ENCODE measurements at regions not wholly inside any gene's neighbourhood (a gene's known extent, or its start where the extent isn't known, plus 50 kb on each side); places are given as distances from the start of the nearest gene placed in this dataset.
"Not testable (repeated sequence)": the region's sequence is repeated elsewhere in the genome, so short reads cannot be mapped to it uniquely, and the experiment has no call there.

DNA sequence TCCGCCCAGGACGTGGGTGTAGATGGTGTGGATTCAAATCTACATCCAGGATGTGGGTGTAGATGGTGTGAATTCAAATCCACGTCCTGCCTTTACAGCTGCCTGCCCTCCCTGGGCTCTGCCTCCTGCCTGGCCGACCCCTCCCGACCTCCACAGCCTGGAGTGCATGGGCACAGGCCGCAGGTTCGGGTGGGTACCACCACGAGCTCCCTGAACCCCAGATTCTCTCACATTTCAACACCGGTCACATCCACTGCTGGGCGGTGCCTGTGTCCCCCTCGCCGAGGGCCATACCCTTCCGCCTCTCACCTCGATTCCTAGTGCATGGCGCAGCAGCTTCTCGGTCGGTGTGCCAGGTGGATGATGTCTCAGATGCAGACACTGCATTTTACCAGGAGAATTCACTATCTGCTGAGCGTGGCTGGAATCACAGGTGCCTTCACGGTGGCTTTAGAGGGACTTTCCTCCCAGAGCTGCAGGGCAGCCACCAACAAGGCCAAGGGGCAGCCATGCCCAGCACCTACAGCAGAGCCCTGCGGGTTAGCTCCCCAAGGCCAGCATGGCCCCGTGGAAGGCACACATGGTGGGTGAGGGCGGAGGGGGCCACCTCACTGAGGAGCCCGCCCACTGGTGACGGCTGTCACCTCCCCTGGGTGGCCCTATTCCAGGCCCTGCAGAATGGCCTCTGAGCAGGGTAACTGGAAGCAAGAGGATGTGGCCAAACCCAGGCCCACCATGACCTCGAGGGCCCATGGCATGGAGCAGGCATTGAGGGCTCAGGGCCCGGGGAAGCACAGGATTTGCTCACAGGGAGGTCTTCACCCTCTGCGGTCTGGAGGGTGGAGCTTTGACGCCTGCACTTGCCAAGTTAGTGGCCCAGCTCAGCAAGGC, 638.5 kb downstream of the TBC1D22A start:
- no peak overlapping the region for H3K4ac ChIP-seq (ENCODE audit: low read depth, low read length)
- no peak overlapping the region for H4K91ac ChIP-seq (ENCODE audit: insufficient read depth, low read depth, low read length)
- H4K8ac ChIP-seq (ENCODE audit: low read depth in 2 of 2, low read length in 2 of 2), result no peak overlapping the region
- no peak overlapping the region for H3K14ac ChIP-seq (replicated peaks; ENCODE audit: low read depth, low read length)
- H3K9me1 ChIP-seq (ENCODE audit: insufficient read depth, low read length), result no peaks in the 10 kb centered on the region
- H4K20me1 ChIP-seq (ENCODE audit: insufficient read depth, low read length), result no peaks in the 10 kb centered on the region
- no peak overlapping the region for H3K23ac ChIP-seq (ENCODE audit: low read depth, low read length)
- no peak overlapping the region for H3K18ac ChIP-seq (ENCODE audit: low read depth, low read length)
- peaks cover 28% of the 10 kb centered on the region for H3K9me3 ChIP-seq (ENCODE audit: control insufficient read depth, insufficient read depth, low read length)
- H3K27me3 ChIP-seq (ENCODE audit: control insufficient read depth, insufficient read depth, low read length), result no peaks in the 10 kb centered on the region
- H3K79me1 ChIP-seq (ENCODE audit: low read depth in 1 of 2, low read length in 2 of 2), result no peaks in the 10 kb centered on the region
- in situ Hi-C loops (cut with MboI; ENCODE audit: low sequenced_read_pairs), result no loop called here
- ATAC-seq (ENCODE audit: low read depth) (no peak), DNase-seq (no peak)
- dilution Hi-C loops (cut with HindIII; ENCODE audit: low sequenced_read_pairs, unreplicated experiment), result no loop called here
- no peak overlapping the region for H3K9ac ChIP-seq (ENCODE audit: low read depth, low read length)
- no peak overlapping the region for H2BK5ac ChIP-seq (ENCODE audit: low read depth, low read length, poor library complexity, severe bottlenecking)
- H3K4me2 ChIP-seq (ENCODE audit: low read depth, low read length), result no peak overlapping the region
- H3K27ac ChIP-seq (ENCODE audit: insufficient read depth, low read length), result no peak overlapping the region
- ChIA-PET POLR2A (ENCODE audit: unreplicated experiment) (no interaction called here), CTCF (no interaction called here)
- no peak for TF ChIP-seq CHD1 (IDR thresholded peaks at IDR 0.05; ENCODE audit: low read depth, low read length)
- no peaks in the 10 kb centered on the region for H3K4me1 ChIP-seq (ENCODE audit: control insufficient read depth, insufficient read depth, low read length)
- no peak overlapping the region for H2BK15ac ChIP-seq (ENCODE audit: low read depth, low read length)
- no peak overlapping the region for H3K56ac ChIP-seq (ENCODE audit: extremely low read depth, insufficient read depth, low read length)
- H3K36me3 ChIP-seq (ENCODE audit: control insufficient read depth, insufficient read depth, low read length), result no peaks in the 10 kb centered on the region
- H2AFZ ChIP-seq (replicated peaks; ENCODE audit: low read length, poor library complexity), result no peak overlapping the region
- no peak overlapping the region for H3K4me3 ChIP-seq (ENCODE audit: insufficient read depth, low read depth, low read length)
- H2BK20ac ChIP-seq (ENCODE audit: low read depth, low read length), result no peak overlapping the region
- no peak overlapping the region for H2AK9ac ChIP-seq (replicated peaks; ENCODE audit: low read depth, low read length, poor library complexity)
- H2AK5ac ChIP-seq (ENCODE audit: low read depth, low read length), result no peak overlapping the region
- WGBS, 2 experiments (ENCODE audit: extremely low coverage in 2 of 2, insufficient read length in 1 of 2), result 85% methylated on average over 15 of the region's 28 CpGs; no CpG with 5 or more reads in 1 of the 2 experiments
- H2BK120ac ChIP-seq (ENCODE audit: low read depth, low read length), result no peak overlapping the region
- no TSS peak for BruUV-seq (replicated peaks)
- H4K5ac ChIP-seq (ENCODE audit: low read depth, low read length), result no peak overlapping the region
- intact Hi-C loops (cut with micrococcal nuclease), result no loop called here

DNA sequence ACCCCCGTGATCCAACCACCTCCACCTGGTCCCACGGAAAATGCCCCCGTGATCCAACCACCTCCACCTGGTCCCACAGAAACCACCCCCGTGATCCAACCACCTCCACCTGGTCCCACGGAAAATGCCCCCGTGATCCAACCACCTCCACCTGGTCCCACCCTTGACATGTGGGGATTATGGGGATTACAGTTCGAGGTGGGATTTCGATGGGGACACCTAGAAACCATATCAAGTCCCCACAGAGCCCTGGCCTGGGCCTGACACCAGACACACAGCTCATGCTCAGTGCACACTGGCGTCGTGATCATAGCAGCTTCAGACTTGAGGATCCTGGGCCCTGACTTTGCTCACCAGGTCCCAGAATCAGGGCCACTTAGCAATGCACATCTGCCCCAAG, 637.7 kb downstream of the TBC1D22A start:
- H3K9me3 ChIP-seq (ENCODE audit: control insufficient read depth, insufficient read depth, low read length), result peaks cover 28% of the 10 kb centered on the region
- H2BK15ac ChIP-seq (ENCODE audit: low read depth, low read length); BruUV-seq (replicated peaks); DNase-seq; H4K8ac ChIP-seq (ENCODE audit: low read depth in 2 of 2, low read length in 2 of 2); H3K4ac ChIP-seq (ENCODE audit: low read depth, low read length); POLR2A ChIA-PET (ENCODE audit: unreplicated experiment); CTCF ChIA-PET; H3K36me3 ChIP-seq (ENCODE audit: control insufficient read depth, insufficient read depth, low read length); H3K4me2 ChIP-seq (ENCODE audit: low read depth, low read length); H3K56ac ChIP-seq (ENCODE audit: extremely low read depth, insufficient read depth, low read length); H3K9me1 ChIP-seq (ENCODE audit: insufficient read depth, low read length); dilution Hi-C loops (cut with HindIII; ENCODE audit: low sequenced_read_pairs, unreplicated experiment); H3K14ac ChIP-seq (replicated peaks; ENCODE audit: low read depth, low read length); H3K4me3 ChIP-seq (ENCODE audit: insufficient read depth, low read depth, low read length); H4K5ac ChIP-seq (ENCODE audit: low read depth, low read length); intact Hi-C loops (cut with micrococcal nuclease); H3K79me1 ChIP-seq (ENCODE audit: low read depth in 1 of 2, low read length in 2 of 2); H2AFZ ChIP-seq (replicated peaks; ENCODE audit: low read length, poor library complexity); H4K20me1 ChIP-seq (ENCODE audit: insufficient read depth, low read length); H2BK120ac ChIP-seq (ENCODE audit: low read depth, low read length); H4K91ac ChIP-seq (ENCODE audit: insufficient read depth, low read depth, low read length); H2BK5ac ChIP-seq (ENCODE audit: low read depth, low read length, poor library complexity, severe bottlenecking); H2AK5ac ChIP-seq (ENCODE audit: low read depth, low read length); ATAC-seq (ENCODE audit: low read depth); H3K4me1 ChIP-seq (ENCODE audit: control insufficient read depth, insufficient read depth, low read length); H2BK20ac ChIP-seq (ENCODE audit: low read depth, low read length); H2AK9ac ChIP-seq (replicated peaks; ENCODE audit: low read depth, low read length, poor library complexity); H3K27ac ChIP-seq (ENCODE audit: insufficient read depth, low read length); H3K23ac ChIP-seq (ENCODE audit: low read depth, low read length); H3K27me3 ChIP-seq (ENCODE audit: control insufficient read depth, insufficient read depth, low read length); H3K9ac ChIP-seq (ENCODE audit: low read depth, low read length); H3K18ac ChIP-seq (ENCODE audit: low read depth, low read length); in situ Hi-C loops (cut with MboI; ENCODE audit: low sequenced_read_pairs): not testable (repeated sequence)
- no CpG with 5 or more reads among the region's 10 CpGs for WGBS, 2 experiments (ENCODE audit: extremely low coverage in 2 of 2, insufficient read length in 1 of 2)

Measured in IMR-90 (cell line).